ENCODE measurements at regions not wholly inside any gene's neighbourhood (a gene's known extent, or its start where the extent isn't known, plus 50 kb on each side); places are given as distances from the start of the nearest gene placed in this dataset.

DNA sequence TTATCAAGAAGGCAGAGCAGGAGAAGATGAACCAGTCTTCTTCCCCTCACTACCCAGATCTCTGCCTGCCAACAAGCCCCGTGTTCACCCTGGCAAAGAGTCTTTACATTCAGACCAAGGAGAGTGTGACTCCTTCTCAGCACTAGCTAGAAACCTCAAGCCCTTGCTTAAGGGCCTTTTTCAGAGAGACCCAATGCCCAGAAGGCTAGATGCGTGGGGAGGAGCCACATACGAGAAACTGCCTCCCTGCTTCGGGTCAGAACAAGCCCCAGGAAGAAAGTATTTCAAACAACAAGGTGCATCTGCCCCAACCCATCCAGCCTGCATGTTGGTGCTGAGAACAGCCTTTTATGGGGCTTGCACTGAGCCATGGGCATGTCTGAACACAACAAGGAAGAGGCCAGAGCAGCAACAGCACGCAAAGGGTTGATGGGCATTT is 152.7 kb upstream of the CAMK1G start:
- no peaks in the 10 kb centered on the region for H3K4me1 ChIP-seq
- peak in 1 of 2 donors; percentile 11 for DNase-seq (ENCODE audit: low spot score in 2 of 2)
- no peak overlapping the region for H3K4me3 ChIP-seq
- TF ChIP-seq, protein P1, sequence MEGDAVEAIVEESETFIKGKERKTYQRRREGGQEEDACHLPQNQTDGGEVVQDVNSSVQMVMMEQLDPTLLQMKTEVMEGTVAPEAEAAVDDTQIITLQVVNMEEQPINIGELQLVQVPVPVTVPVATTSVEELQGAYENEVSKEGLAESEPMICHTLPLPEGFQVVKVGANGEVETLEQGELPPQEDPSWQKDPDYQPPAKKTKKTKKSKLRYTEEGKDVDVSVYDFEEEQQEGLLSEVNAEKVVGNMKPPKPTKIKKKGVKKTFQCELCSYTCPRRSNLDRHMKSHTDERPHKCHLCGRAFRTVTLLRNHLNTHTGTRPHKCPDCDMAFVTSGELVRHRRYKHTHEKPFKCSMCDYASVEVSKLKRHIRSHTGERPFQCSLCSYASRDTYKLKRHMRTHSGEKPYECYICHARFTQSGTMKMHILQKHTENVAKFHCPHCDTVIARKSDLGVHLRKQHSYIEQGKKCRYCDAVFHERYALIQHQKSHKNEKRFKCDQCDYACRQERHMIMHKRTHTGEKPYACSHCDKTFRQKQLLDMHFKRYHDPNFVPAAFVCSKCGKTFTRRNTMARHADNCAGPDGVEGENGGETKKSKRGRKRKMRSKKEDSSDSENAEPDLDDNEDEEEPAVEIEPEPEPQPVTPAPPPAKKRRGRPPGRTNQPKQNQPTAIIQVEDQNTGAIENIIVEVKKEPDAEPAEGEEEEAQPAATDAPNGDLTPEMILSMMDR (IDR thresholded peaks at IDR 0.05) = no peak
- no peaks in the 10 kb centered on the region for H3K9me3 ChIP-seq
- H3K36me3 ChIP-seq = no peaks in the 10 kb centered on the region
- intact Hi-C loops (cut with DNase I) = no loop called here
- H3K27me3 ChIP-seq = no peaks in the 10 kb centered on the region
- H3K27ac ChIP-seq = no peak overlapping the region

DNA sequence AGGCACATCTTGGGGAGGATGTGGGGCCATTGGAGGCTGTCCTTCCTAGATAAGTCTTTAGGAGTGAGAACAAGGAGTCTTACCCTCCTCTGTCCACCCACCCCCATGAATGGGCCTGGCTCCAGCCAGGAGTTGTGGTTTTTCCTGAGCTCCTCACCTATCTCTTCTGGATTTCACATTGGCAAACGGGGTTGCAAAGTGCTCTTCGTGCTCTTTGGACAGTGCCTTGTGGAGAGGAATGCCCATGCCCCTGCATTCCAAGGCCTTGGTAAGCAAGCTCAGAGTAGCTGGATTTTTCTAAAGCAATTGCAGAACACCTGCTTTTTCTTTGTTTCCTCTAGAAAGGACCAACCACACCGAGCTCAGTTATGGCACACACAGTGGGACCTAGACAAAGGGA is 152.1 kb upstream of the CAMK1G start:
- no peaks in the 10 kb centered on the region for H3K27me3 ChIP-seq
- H3K4me3 ChIP-seq = no peak overlapping the region
- H3K27ac ChIP-seq = no peak overlapping the region
- DNase-seq (ENCODE audit: low spot score in 2 of 2) = no peak
- TF ChIP-seq, protein P1 (IDR thresholded peaks at IDR 0.05) = no peak
- H3K9me3 ChIP-seq = no peaks in the 10 kb centered on the region
- no peaks in the 10 kb centered on the region for H3K4me1 ChIP-seq
- H3K36me3 ChIP-seq = no peaks in the 10 kb centered on the region
- intact Hi-C loops (cut with DNase I) = no loop called here

DNA sequence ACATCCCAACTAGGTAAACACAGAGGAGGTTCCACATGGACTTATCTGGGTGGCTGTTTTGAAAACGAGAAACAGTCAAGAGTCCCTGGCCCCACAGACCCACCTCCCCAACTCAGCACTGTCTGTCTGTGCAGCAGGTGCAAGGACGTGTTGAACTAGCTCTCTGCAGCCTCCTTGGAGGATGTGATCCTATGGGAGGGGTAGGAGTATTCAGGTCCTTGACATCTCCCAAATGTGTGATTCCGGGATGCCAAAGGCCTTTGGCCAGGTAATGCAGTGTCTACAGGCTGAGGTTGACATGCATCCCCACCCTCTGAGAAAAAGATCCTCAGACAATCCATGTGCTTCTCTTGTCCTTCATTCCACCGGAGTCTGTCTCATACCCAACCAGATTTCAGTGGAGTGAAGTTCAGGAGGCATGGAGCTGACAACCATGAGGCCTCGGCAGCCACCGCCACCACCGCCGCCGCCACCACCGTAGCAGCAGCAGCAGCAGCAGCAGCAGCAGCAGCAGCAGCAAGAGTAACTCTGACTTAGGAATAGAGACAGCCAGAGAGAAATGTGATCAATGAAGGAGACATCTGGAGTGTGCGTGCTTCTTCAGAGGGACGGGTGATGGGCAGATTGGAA is 151.6 kb upstream of the CAMK1G start:
- Histone ChIP-seq H3K4me3 (no peak overlapping the region), H3K27me3 (no peaks in the 10 kb centered on the region), H3K9me3 (no peaks in the 10 kb centered on the region), H3K27ac (no peak overlapping the region), H3K36me3 (no peaks in the 10 kb centered on the region), H3K4me1 (no peaks in the 10 kb centered on the region)
- no peak for DNase-seq (ENCODE audit: low spot score in 2 of 2)
- intact Hi-C loops (cut with DNase I) = no loop called here
- TF ChIP-seq, protein P1 (IDR thresholded peaks at IDR 0.05) = no peak

DNA sequence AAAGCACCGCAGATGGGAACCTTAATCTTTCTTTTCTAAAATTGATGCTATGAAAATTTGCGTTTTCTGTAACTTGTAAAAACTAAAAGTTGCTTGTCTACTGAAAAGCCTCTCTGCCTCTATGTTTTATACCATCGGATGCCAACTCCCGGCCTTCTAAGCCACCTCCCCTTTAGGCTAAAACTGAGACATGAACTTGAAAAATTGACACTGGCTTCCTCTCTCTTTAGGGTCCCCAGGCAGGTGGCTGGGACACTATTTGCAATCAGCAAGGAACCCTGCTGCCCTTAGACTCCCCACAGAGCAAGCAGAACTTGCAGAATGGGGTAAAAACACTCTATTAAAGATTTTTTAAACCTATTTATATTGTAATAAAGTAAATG is 151.1 kb upstream of the CAMK1G start:
- TF ChIP-seq, protein P1 (IDR thresholded peaks at IDR 0.05) = no peak
- DNase-seq (ENCODE audit: low spot score in 2 of 2) = no peak
- H3K36me3 ChIP-seq = no peaks in the 10 kb centered on the region
- H3K27ac ChIP-seq = no peak overlapping the region
- H3K4me1 ChIP-seq = no peaks in the 10 kb centered on the region
- no peak overlapping the region for H3K4me3 ChIP-seq
- no peaks in the 10 kb centered on the region for H3K9me3 ChIP-seq
- intact Hi-C loops (cut with DNase I) = no loop called here
- no peaks in the 10 kb centered on the region for H3K27me3 ChIP-seq

DNA sequence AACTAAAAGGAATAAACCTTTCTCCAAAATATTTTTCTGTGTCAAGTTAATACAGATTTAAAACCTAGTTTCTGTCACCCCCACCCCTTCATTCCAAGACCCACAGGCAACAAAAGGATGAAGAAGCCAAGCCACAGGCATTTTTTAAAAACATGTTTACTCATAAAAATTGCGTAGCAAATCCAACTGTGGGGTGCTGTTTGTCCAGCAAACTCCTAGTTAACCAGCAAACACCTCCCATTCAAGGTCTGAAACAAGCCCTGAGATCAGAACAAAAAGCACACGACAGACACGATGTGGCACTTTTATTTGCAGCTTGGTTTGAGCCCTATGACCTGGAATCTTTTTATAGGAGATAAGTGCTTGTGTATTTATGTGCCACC is 149.9 kb upstream of the CAMK1G start:
- no peak for DNase-seq (ENCODE audit: low spot score in 2 of 2)
- TF ChIP-seq, protein P1 (IDR thresholded peaks at IDR 0.05) = no peak
- Histone ChIP-seq H3K9me3 (no peaks in the 10 kb centered on the region), H3K4me3 (no peak overlapping the region), H3K36me3 (no peaks in the 10 kb centered on the region), H3K4me1 (no peaks in the 10 kb centered on the region), H3K27me3 (no peaks in the 10 kb centered on the region), H3K27ac (no peak overlapping the region)
- intact Hi-C loops (cut with DNase I) = no loop called here

DNA sequence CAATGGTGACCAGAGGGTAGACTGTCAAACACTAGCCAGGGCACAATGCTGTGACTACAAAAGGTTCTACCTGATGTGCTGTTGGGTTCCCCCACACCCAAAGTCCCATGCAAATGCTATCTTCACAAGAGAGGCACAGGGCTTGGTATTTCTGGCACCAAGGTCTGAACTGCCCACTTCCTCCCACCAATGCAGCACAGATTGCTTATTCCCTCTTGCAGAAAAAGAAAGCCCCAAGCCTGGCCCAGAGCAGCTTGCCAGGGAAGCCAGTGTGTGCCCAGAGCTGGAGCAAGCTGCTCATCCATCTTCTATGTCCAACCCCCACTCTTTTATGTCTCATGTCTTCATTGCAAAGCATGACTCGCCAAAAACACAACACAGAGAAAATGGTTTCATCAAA is 149.4 kb upstream of the CAMK1G start:
- Histone ChIP-seq H3K27me3 (no peaks in the 10 kb centered on the region), H3K4me1 (no peaks in the 10 kb centered on the region), H3K36me3 (no peaks in the 10 kb centered on the region), H3K4me3 (no peak overlapping the region), H3K9me3 (no peaks in the 10 kb centered on the region), H3K27ac (no peak overlapping the region)
- DNase-seq (ENCODE audit: low spot score in 2 of 2) = no peak
- TF ChIP-seq, protein P1 (IDR thresholded peaks at IDR 0.05) = no peak
- intact Hi-C loops (cut with DNase I) = no loop called here

Data from ascending aorta (tissue), 2 donors.